Upper lobe of left lung (tissue), 6 donors: ENCODE measurements at regions not wholly inside any gene's neighbourhood (a gene's known extent, or its start where the extent isn't known, plus 50 kb on each side); places are given as distances from the start of the nearest gene placed in this dataset.

ENCODE experiments used
- ATAC-seq, 2 donors: fragments of 200-7000 bp; cut with Tn5 transposase; one replicate each; pipeline ENCODE4 v1.9.1; 2022; ENCODE audit warnings: mild to moderate bottlenecking in 2 of 2, moderate library complexity in 2 of 2; ENCODE audit not compliant: low FRiP score in 2 of 2
- DNase-seq, 2 donors: peaks; one replicate each; pipeline ENCODE4 v3.0.0-alpha.2; 2019 to 2020
- H3K27ac ChIP-seq, 4 donors: fragments of 200-600 bp; sonication (generic); one replicate each; pipeline ENCODE4 v1.5.1; 2016 to 2019
- H3K27me3 ChIP-seq, 4 donors: fragments of 200-600 bp; sonication (generic); one replicate each; pipeline ENCODE4 v1.5.1; 2017 to 2019
- H3K36me3 ChIP-seq, 4 donors: fragments of 200-600 bp; sonication (generic); one replicate each; pipeline ENCODE4 v1.5.1; 2016 to 2019
- H3K4me1 ChIP-seq, 4 donors: fragments of 200-600 bp; sonication (generic); one replicate each; pipeline ENCODE4 v1.5.1; 2018 to 2019
- H3K4me3 ChIP-seq, 4 donors: fragments of 200-600 bp; sonication (generic); one replicate each; pipeline ENCODE4 v1.5.1; 2017 to 2019; ENCODE audit warnings: mild to moderate bottlenecking in 2 of 4, moderate library complexity in 1 of 4
- H3K9me3 ChIP-seq, 4 donors: fragments of 200-600 bp; sonication (generic); one replicate each; pipeline ENCODE4 v1.5.1; 2018 to 2019
- CTCF ChIP-seq, 6 experiments: fragments of 450-650 bp in 4 of 6; fragments of 200-600 bp in 2 of 6; sonication (generic) in 2 of 6; IDR thresholded peaks; one replicate each; pipeline ENCODE4 v1.5.1; 2016 to 2019; ENCODE audit warnings: antibody characterized with exemption in 6 of 6
- EP300 ChIP-seq, 4 donors: sonication (generic); formaldehyde crosslinking; IDR thresholded peaks; one replicate each; pipeline ENCODE4 v1.5.1; 2017; ENCODE audit warnings: antibody characterized with exemption in 4 of 4, control low read depth in 2 of 4
- POLR2A ChIP-seq, 4 donors: fragments of 450-650 bp; IDR thresholded peaks; one replicate each; pipeline ENCODE4 v1.5.1; 2016 to 2017; ENCODE audit warnings: antibody characterized with exemption in 4 of 4, mild to moderate bottlenecking in 2 of 4
- POLR2AphosphoS5 ChIP-seq, 2 donors: sonication (generic); formaldehyde crosslinking; IDR thresholded peaks; one replicate each; pipeline ENCODE4 v1.5.1; 2017; ENCODE audit warnings: antibody characterized with exemption in 2 of 2
- WGBS, 2 donors: methylation state at CpG; one replicate each; pipeline ENCODE4 v1.1.5; 2017 to 2018; 5-methylcytosine and 5-hydroxymethylcytosine counted together
- donor health status: DM: no; HTN: no; CAD: no; lungs with moderate emphysema.
- donor health status: DM: no; HTN: yes; CAD: no; lungs with severe emphysema.

DNA sequence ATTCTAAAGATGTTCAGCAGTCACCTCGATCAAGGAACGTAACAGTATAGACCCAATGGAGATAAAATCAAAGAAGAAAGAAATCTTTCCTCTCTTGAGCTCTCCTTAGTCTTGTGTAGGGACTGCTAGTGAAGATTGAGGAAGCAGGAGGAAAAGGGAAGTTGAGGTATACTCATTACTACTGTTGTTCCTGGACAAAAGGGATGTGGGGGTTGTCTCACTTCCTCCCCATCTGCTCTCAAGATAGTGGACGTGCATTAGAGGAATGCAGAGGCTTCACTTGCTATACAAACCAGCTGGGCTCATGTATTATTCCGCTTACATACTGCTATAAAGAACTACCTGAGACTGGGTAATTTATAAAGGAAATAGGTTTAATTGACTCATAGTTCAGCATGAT is 208.9 kb upstream of the ARHGEF9 start:
- H3K4me3 ChIP-seq: no peak overlapping the region
- no peaks in the 10 kb centered on the region for H3K4me1 ChIP-seq
- no peaks in the 10 kb centered on the region for H3K36me3 ChIP-seq
- H3K9me3 ChIP-seq: no peaks in the 10 kb centered on the region
- 62 to 74% methylated on average over 4 of the region's 4 CpGs for WGBS, 2 donors
- ATAC-seq (no peak), DNase-seq (no peak)
- no peak overlapping the region for H3K27ac ChIP-seq
- TF ChIP-seq POLR2A (IDR thresholded peaks at IDR 0.05) (no peak), CTCF (IDR thresholded peaks at IDR 0.05) (no peak), POLR2AphosphoS5 (IDR thresholded peaks at IDR 0.05) (no peak), EP300 (IDR thresholded peaks at IDR 0.05) (no peak)
- no peaks in the 10 kb centered on the region for H3K27me3 ChIP-seq

DNA sequence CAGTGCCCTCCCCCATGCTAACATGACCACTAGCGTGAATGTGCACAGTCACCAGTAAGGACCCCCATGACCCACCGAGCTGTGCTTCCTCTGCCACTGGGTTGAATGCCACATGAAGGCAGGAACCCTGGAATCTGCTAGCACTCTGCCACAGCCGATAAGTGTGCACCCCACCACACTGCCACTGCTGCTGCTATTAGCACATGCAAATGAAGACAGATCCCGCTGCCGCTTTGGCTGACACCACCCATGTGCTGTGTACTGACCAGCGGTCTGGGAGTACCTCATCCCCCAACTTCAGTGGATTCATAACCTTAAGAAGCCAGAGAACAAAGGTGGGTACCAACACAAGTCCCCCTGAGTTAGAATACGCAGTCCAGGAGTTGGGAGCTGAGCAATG is 200.9 kb upstream of the ARHGEF9 start:
- Histone ChIP-seq H3K27me3 (no peaks in the 10 kb centered on the region), H3K4me3 (no peak overlapping the region), H3K9me3 (no peaks in the 10 kb centered on the region), H3K27ac (no peak overlapping the region), H3K4me1 (no peaks in the 10 kb centered on the region), H3K36me3 (no peaks in the 10 kb centered on the region)
- TF ChIP-seq POLR2AphosphoS5 (IDR thresholded peaks at IDR 0.05): no peak
- TF ChIP-seq POLR2A (IDR thresholded peaks at IDR 0.05): no peak
- no peak for TF ChIP-seq CTCF (IDR thresholded peaks at IDR 0.05)
- TF ChIP-seq EP300 (IDR thresholded peaks at IDR 0.05): no peak
- WGBS, 2 donors: 81 to 100% methylated on average over 1 to 7 of the region's 7 CpGs
- ATAC-seq (no peak), DNase-seq (no peak)

DNA sequence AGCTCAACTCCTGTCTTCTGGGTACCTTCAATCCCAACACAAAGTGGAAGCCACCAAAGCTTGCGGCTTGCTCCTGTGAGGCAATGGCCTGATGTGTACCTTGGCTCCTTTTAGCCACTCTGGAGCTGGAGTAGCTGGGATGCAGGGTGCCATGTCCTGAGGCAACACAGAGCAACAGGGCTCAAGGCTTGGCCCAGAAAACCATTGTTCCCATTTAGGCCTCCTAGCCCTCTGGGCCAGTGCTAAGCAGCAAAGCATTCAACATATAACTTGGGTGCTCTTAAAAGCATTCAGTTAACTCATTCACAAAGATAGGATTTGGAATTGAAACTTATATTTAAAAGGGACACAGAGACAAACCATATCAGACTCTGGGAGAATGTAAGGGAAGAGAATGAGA is 194.5 kb upstream of the ARHGEF9 start:
- Histone ChIP-seq H3K9me3 (peaks cover 0 to 23% (median 0%) of the 10 kb centered on the region in 4 donors), H3K36me3 (no peaks in the 10 kb centered on the region), H3K4me1 (no peaks in the 10 kb centered on the region), H3K4me3 (no peak overlapping the region), H3K27me3 (no peaks in the 10 kb centered on the region), H3K27ac (no peak overlapping the region)
- WGBS, 2 donors: 95% methylated on average over 1 of the region's 1 CpG; no CpG with 5 or more reads in 1 of the 2 donors
- DNase-seq (no peak), ATAC-seq (no peak)
- no peak for TF ChIP-seq POLR2A (IDR thresholded peaks at IDR 0.05)
- no peak for TF ChIP-seq CTCF (IDR thresholded peaks at IDR 0.05)
- no peak for TF ChIP-seq POLR2AphosphoS5 (IDR thresholded peaks at IDR 0.05)
- no peak for TF ChIP-seq EP300 (IDR thresholded peaks at IDR 0.05)

DNA sequence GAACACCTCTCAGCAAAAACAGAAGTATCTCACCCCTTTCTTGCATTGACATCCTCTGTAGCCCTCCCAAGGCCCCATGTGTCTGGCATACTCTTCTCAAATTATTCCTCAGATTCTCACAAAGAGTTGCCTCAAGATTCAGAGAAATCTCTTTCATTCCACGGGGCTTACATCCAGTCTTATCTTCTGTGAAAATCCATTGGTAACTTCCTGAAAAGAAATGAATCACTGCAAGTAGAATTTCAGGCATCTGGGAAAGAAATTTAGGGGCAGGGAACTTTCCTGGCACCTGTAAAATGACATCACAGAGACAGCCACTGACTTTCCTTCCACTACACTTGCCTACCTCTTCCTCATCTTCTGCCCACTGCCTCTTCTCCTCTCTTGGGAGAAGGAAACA is 182.5 kb upstream of the ARHGEF9 start:
- WGBS, 2 donors: 50 to 52% methylated on average over 1 of the region's 1 CpG
- H3K4me1 ChIP-seq: no peaks in the 10 kb centered on the region
- ATAC-seq (no peak), DNase-seq (no peak)
- no peaks in the 10 kb centered on the region for H3K9me3 ChIP-seq
- H3K36me3 ChIP-seq: no peaks in the 10 kb centered on the region
- no peak overlapping the region for H3K4me3 ChIP-seq
- H3K27ac ChIP-seq: no peak overlapping the region
- TF ChIP-seq EP300 (IDR thresholded peaks at IDR 0.05): no peak
- no peak for TF ChIP-seq POLR2AphosphoS5 (IDR thresholded peaks at IDR 0.05)
- TF ChIP-seq POLR2A (IDR thresholded peaks at IDR 0.05): no peak
- no peak for TF ChIP-seq CTCF (IDR thresholded peaks at IDR 0.05)
- no peaks in the 10 kb centered on the region for H3K27me3 ChIP-seq

DNA sequence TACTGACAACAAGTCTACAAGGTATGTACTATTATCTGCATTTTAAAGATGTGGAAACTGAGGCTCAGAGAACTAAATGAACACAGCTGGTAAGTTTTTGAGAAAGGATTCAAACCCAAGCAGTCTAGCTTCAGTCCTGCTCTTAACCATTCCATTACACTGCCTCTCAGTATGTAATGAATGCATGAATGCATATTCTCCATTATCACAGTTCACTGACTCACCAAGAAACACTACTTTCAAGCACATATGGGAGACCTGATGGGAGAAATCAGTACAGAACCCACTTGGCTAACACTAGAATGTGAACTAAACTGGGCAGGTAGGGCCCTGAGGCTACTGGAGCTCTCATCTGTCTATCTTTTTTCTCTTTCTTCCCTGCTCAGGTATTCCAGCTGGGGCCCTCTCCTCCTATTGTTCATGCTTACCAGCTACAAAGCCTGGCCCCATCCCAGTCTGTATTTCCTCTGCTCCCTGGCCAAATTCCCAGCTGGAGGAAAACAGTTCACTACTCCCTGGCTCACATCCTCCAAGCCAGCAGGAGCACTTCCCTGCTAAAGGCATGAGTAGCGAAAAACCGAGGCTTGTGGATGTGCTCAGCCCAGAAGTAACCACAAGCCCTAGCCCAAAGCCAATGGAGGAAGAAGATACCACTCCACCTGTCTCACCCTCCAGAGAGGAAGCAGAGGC is 178.2 kb upstream of the ARHGEF9 start:
- H3K36me3 ChIP-seq: no peaks in the 10 kb centered on the region
- TF ChIP-seq EP300 (IDR thresholded peaks at IDR 0.05) (no peak), POLR2AphosphoS5 (IDR thresholded peaks at IDR 0.05) (no peak), CTCF (IDR thresholded peaks at IDR 0.05) (no peak), POLR2A (IDR thresholded peaks at IDR 0.05) (no peak)
- H3K27me3 ChIP-seq: no peaks in the 10 kb centered on the region
- DNase-seq (no peak), ATAC-seq (no peak)
- H3K9me3 ChIP-seq: no peaks in the 10 kb centered on the region
- H3K4me3 ChIP-seq: no peak overlapping the region
- H3K4me1 ChIP-seq: no peaks in the 10 kb centered on the region
- no peak overlapping the region for H3K27ac ChIP-seq
- WGBS, 2 donors: 67% methylated on average over 2 of the region's 2 CpGs; no CpG with 5 or more reads in 1 of the 2 donors
